Epithelial cell of esophagus (primary cell): ENCODE measurements at regions not wholly inside any gene's neighbourhood (a gene's known extent, or its start where the extent isn't known, plus 50 kb on each side); places are given as distances from the start of the nearest gene placed in this dataset.
A peak's percentile ranks its signal among the peaks of the same experiment; 100 is the strongest.

Source experiments
- DNase-seq: peaks from one replicate; pipeline ENCODE4 v3.0.0; 2010; ENCODE audit warnings: low read depth
- H3K4me3 ChIP-seq: 2 replicates; pipeline ENCODE4 v1.5.1; 2011; ENCODE audit warnings: mild to moderate bottlenecking, low read length, control low read depth
- CTCF ChIP-seq: IDR thresholded peaks from 2 replicates; pipeline ENCODE4 v1.5.1; 2011; ENCODE audit warnings: low read depth, mild to moderate bottlenecking, low read length, control low read depth, inconsistent platforms; ENCODE audit not compliant: insufficient read depth; ENCODE audit errors: missing control alignments

- no peak overlapping the region for H3K4me3 ChIP-seq
- TF ChIP-seq CTCF, result no peak
- DNase-seq, result peak; percentile 60
Measured at GRCh38 chr6:8225113-8225512, 122.8 kb upstream of the EEF1E1 start.

- no peak for TF ChIP-seq CTCF
- no peak overlapping the region for H3K4me3 ChIP-seq
- no peak for DNase-seq
Measured at GRCh38 chr6:8223678-8224077, 121.3 kb upstream of the EEF1E1 start.

GRCh38 chr6:8219352-8219943, 117.1 kb upstream of the EEF1E1 start:
- H3K4me3 ChIP-seq, result no peak overlapping the region
- DNase-seq, result peak; percentile 61
- peak; percentile 78 for TF ChIP-seq CTCF

GRCh38 chr6:8218861-8219260, 116.5 kb upstream of the EEF1E1 start:
- no peak for DNase-seq
- H3K4me3 ChIP-seq, result no peak overlapping the region
- TF ChIP-seq CTCF, result no peak

GRCh38 chr6:8215631-8216030, 113.3 kb upstream of the EEF1E1 start:
- H3K4me3 ChIP-seq, result no peak overlapping the region
- DNase-seq, result peak; percentile 32
- TF ChIP-seq CTCF, result no peak

- H3K4me3 ChIP-seq, result no peak overlapping the region
- DNase-seq, result no peak
- TF ChIP-seq CTCF, result no peak
Measured at GRCh38 chr6:8213995-8214394, 111.6 kb upstream of the EEF1E1 start.

GRCh38 chr6:8212720-8213434, 110.5 kb upstream of the EEF1E1 start:
- H3K4me3 ChIP-seq, result no peak overlapping the region
- DNase-seq, result no peak
- TF ChIP-seq CTCF, result no peak
